Gastroesophageal sphincter (tissue), 4 donors: ENCODE measurements at regions not wholly inside any gene's neighbourhood (a gene's known extent, or its start where the extent isn't known, plus 50 kb on each side); places are given as distances from the start of the nearest gene placed in this dataset.

Source experiments
- ATAC-seq: fragments of 150-250 bp; one replicate; pipeline ENCODE4 v1.9.1; 2016; ENCODE audit warnings: mild to moderate bottlenecking, moderate library complexity
- H3K27ac ChIP-seq, 4 donors: fragments of 200-600 bp; sonication (generic) in 3 of 4; 1 replicate in 3 of 4; 2 replicates in 1 of 4; pipeline ENCODE4 v1.5.1; 2016 to 2019
- H3K27me3 ChIP-seq: fragments of 200-600 bp; sonication (generic); one replicate; pipeline ENCODE4 v1.5.1; 2019
- H3K36me3 ChIP-seq, 2 donors: fragments of 200-600 bp; sonication (generic); one replicate each; pipeline ENCODE4 v1.5.1; 2019; ENCODE audit warnings: control low read depth in 1 of 2
- H3K4me1 ChIP-seq, 3 donors: fragments of 200-600 bp; sonication (generic); 1 replicate in 2 of 3; 2 replicates in 1 of 3; pipeline ENCODE4 v1.5.1; 2016 to 2019; ENCODE audit warnings: control low read depth in 2 of 3
- H3K4me3 ChIP-seq, 2 donors: fragments of 200-600 bp; sonication (generic); one replicate each; pipeline ENCODE4 v1.5.1; 2019; ENCODE audit warnings: mild to moderate bottlenecking in 1 of 2, moderate library complexity in 1 of 2
- H3K9me3 ChIP-seq, 3 donors: fragments of 200-600 bp; sonication (generic); one replicate each; pipeline ENCODE4 v1.5.1; 2017 to 2019; ENCODE audit warnings: control low read depth in 2 of 3
- CTCF ChIP-seq, 4 experiments: fragments of 200-600 bp in 2 of 4; fragments of 450-650 bp in 2 of 4; sonication (generic) in 1 of 4; IDR thresholded peaks; one replicate each; pipeline ENCODE4 v1.5.1; 2017 to 2019; ENCODE audit warnings: antibody characterized with exemption in 4 of 4, mild to moderate bottlenecking in 2 of 4, moderate library complexity in 2 of 4
- EP300 ChIP-seq: sonication (generic); formaldehyde crosslinking; IDR thresholded peaks from one replicate; pipeline ENCODE4 v1.6.1; 2017; ENCODE audit warnings: antibody characterized with exemption, mild to moderate bottlenecking
- POLR2A ChIP-seq, 2 donors: fragments of 450-650 bp; IDR thresholded peaks; one replicate each; pipeline ENCODE4 v1.6.1; 2017; ENCODE audit warnings: antibody characterized with exemption in 2 of 2, mild to moderate bottlenecking in 2 of 2, moderate library complexity in 1 of 2
- POLR2AphosphoS5 ChIP-seq: sonication (generic); formaldehyde crosslinking; IDR thresholded peaks from one replicate; pipeline ENCODE4 v1.6.1; 2017; ENCODE audit warnings: antibody characterized with exemption
- WGBS, 2 donors: methylation state at CpG; one replicate each; pipeline ENCODE4 v1.1.5; 2018; ENCODE audit warnings: low coverage in 1 of 2; 5-methylcytosine and 5-hydroxymethylcytosine counted together

DNA sequence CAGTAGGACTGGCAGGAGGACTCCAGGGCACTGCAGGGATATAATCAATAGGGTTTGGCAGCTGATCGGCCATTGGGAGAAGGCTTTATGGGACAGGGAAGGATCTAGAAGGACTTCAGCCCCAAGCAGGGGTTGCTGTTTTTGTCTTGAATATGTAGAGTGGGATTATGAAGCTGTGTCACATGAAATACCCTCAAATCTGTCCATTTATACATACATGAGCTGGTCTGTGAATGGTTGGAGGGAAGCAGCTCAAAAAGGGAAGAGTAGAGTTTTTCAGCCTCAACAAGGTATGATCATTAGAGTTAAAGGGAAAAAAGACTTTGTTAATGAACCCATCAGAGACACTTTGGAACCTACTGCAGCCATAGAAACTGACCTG is 98.2 kb upstream of the ZNF217 start:
- ATAC-seq: no peak
- Histone ChIP-seq H3K27ac (no peak overlapping the region), H3K4me3 (no peak overlapping the region), H3K27me3 (no peaks in the 10 kb centered on the region), H3K36me3 (no peaks in the 10 kb centered on the region), H3K4me1 (peaks cover 0 to 11% (median 4%) of the 10 kb centered on the region in 3 donors), H3K9me3 (no peaks in the 10 kb centered on the region)
- TF ChIP-seq POLR2AphosphoS5: no peak
- TF ChIP-seq POLR2A (IDR thresholded peaks at IDR 0.05): no peak
- no peak for TF ChIP-seq EP300
- no peak for TF ChIP-seq CTCF (IDR thresholded peaks at IDR 0.05)
- 83 to 100% methylated on average over 1 of the region's 1 CpG for WGBS, 2 donors

GRCh38 chr20:53691060-53691810 is 97.6 kb upstream of the ZNF217 start:
- no peak for ATAC-seq
- TF ChIP-seq EP300 (no peak), POLR2A (IDR thresholded peaks at IDR 0.05) (no peak), POLR2AphosphoS5 (no peak), CTCF (IDR thresholded peaks at IDR 0.05) (no peak)
- peaks cover 0 to 11% (median 4%) of the 10 kb centered on the region in 3 donors for H3K4me1 ChIP-seq
- H3K27me3 ChIP-seq: no peaks in the 10 kb centered on the region
- WGBS, 2 donors: 78 to 89% methylated on average over 6 to 10 of the region's 10 CpGs
- H3K36me3 ChIP-seq: no peaks in the 10 kb centered on the region
- H3K27ac ChIP-seq: no peak overlapping the region
- no peak overlapping the region for H3K4me3 ChIP-seq
- H3K9me3 ChIP-seq: no peaks in the 10 kb centered on the region

DNA sequence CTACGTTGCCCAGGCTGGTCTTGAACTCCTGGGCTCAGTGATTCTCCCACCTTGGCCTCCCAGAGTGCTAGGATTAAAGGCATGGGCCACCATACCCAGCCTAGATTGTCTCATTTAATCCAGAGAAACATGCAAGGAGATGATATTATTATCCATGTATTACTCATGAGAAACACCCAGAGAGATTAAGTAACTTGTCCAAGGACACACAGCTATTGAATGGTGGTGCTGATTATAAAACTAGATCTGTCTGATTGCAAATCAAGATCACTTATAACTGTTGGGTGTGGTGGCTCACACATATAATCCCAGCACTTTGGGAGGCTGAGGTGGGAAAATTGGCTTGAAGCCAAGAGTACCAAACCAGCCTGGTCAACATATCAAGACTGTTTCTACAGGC is 94.4 kb upstream of the ZNF217 start:
- H3K27me3 ChIP-seq: no peaks in the 10 kb centered on the region
- TF ChIP-seq POLR2AphosphoS5 (no peak), CTCF (IDR thresholded peaks at IDR 0.05) (no peak), EP300 (no peak), POLR2A (IDR thresholded peaks at IDR 0.05) (no peak)
- no peak overlapping the region for H3K4me3 ChIP-seq
- peaks cover 0 to 10% (median 4%) of the 10 kb centered on the region in 3 donors for H3K4me1 ChIP-seq
- no peaks in the 10 kb centered on the region for H3K9me3 ChIP-seq
- H3K36me3 ChIP-seq: no peaks in the 10 kb centered on the region
- no peak for ATAC-seq
- no peak overlapping the region for H3K27ac ChIP-seq
- WGBS, 2 donors: 31 to 100% methylated on average over 1 of the region's 1 CpG

DNA sequence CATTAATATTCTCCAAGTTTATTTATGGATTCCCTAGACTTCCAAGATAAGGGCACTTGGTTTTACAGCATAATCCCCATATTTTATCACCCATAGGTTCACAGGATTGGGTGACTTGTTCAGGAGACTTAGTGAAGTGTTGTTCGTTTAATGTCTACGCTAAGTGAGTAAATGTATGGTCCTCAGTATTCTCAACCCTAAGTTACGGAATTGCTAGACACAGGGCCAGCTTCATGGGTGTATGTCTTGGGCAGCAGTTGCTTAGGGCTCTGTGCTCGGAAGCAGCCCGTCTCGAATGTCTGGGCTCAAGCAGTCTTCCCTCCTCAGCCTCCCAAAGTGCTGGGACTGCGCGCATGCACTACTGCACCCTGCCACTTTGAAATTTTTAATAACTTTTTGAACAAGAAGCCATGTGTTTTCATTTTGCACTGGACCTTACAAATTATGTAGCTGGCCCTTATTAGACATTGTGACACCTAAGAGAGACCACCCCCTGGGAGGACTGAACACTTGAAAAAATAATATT is 91.5 kb upstream of the ZNF217 start:
- H3K4me3 ChIP-seq: no peak overlapping the region
- WGBS, 2 donors: 92 to 94% methylated on average over 8 of the region's 8 CpGs
- H3K4me1 ChIP-seq: peaks cover 0 to 8% (median 5%) of the 10 kb centered on the region in 3 donors
- H3K27me3 ChIP-seq: no peaks in the 10 kb centered on the region
- H3K27ac ChIP-seq: no peak overlapping the region
- no peak for ATAC-seq
- no peaks in the 10 kb centered on the region for H3K9me3 ChIP-seq
- no peaks in the 10 kb centered on the region for H3K36me3 ChIP-seq
- TF ChIP-seq EP300 (no peak), CTCF (IDR thresholded peaks at IDR 0.05) (no peak), POLR2AphosphoS5 (no peak), POLR2A (IDR thresholded peaks at IDR 0.05) (no peak)

DNA sequence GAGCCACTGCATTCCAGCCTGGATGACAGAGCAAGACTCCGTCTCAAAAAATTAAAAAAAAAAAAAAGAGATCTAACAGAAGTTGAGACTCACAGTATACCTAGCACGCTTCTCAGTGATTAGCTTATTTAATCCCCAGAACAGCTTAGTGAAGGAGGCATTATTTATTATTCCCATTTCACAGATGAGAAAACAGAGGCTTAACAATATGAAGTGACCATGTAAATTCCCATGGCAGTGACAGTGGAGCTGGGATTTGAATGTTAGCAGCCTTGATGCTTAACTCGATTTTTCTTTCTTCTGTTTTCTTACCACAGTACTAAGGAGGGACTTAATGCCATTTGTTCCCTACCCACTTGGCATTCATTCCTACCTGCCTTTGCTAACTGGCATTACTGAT is 89.9 kb upstream of the ZNF217 start:
- no peak for TF ChIP-seq CTCF (IDR thresholded peaks at IDR 0.05)
- TF ChIP-seq EP300: no peak
- no peak for TF ChIP-seq POLR2AphosphoS5
- no peak for TF ChIP-seq POLR2A (IDR thresholded peaks at IDR 0.05)
- H3K36me3 ChIP-seq: no peaks in the 10 kb centered on the region
- no peak for ATAC-seq
- H3K27ac ChIP-seq: no peak overlapping the region
- H3K27me3 ChIP-seq: no peaks in the 10 kb centered on the region
- WGBS, 2 donors: 91 to 97% methylated on average over 3 of the region's 3 CpGs
- H3K4me1 ChIP-seq: peaks cover 0 to 23% (median 5%) of the 10 kb centered on the region in 3 donors
- no peaks in the 10 kb centered on the region for H3K9me3 ChIP-seq
- H3K4me3 ChIP-seq: no peak overlapping the region
